Hepatocyte (in vitro differentiated cells): ENCODE measurements at regions not wholly inside any gene's neighbourhood (a gene's known extent, or its start where the extent isn't known, plus 50 kb on each side); places are given as distances from the start of the nearest gene placed in this dataset.

Experiments used
- EZH2 ChIP-seq: fragments of 200-600 bp; sonication (generic); IDR thresholded peaks from 2 replicates; pipeline ENCODE4 v1.6.1; 2016; ENCODE audit warnings: antibody characterized with exemption, mild to moderate bottlenecking, borderline replicate concordance
- EZH2phosphoT487 ChIP-seq: fragments of 200-600 bp; sonication (generic); IDR thresholded peaks from one replicate; pipeline ENCODE4 v1.6.1; 2018; ENCODE audit warnings: antibody characterized with exemption, mild to moderate bottlenecking, low read depth, moderate library complexity; ENCODE audit not compliant: unreplicated experiment, severe bottlenecking
- TF ChIP-seq, protein P1 (sequence below): fragments of 200-600 bp; sonication (generic); IDR thresholded peaks from 2 replicates; pipeline ENCODE4 v1.5.1; 2016; ENCODE audit warnings: antibody characterized with exemption, mild to moderate bottlenecking; ENCODE audit not compliant: poor library complexity

DNA sequence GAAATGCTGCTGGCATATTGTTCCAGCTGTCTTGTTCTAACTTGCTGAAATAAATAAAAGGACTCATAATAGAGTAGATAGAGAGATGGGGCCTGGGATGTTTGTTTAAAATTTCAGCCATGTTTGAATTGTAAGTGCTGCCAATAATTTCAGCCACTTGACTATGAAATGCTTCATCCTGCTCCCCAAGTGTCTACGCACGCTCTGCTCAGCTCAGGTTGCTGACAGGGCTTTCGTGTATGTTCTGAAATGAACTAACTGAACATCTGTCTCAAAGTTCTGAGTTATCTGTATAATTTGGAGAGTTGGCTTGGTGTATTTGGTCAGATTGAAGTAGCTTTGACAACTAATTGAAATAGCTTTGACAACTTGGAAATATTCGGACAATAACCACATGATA lies 387.8 kb downstream of the BMP2 start:
- TF ChIP-seq, protein P1, sequence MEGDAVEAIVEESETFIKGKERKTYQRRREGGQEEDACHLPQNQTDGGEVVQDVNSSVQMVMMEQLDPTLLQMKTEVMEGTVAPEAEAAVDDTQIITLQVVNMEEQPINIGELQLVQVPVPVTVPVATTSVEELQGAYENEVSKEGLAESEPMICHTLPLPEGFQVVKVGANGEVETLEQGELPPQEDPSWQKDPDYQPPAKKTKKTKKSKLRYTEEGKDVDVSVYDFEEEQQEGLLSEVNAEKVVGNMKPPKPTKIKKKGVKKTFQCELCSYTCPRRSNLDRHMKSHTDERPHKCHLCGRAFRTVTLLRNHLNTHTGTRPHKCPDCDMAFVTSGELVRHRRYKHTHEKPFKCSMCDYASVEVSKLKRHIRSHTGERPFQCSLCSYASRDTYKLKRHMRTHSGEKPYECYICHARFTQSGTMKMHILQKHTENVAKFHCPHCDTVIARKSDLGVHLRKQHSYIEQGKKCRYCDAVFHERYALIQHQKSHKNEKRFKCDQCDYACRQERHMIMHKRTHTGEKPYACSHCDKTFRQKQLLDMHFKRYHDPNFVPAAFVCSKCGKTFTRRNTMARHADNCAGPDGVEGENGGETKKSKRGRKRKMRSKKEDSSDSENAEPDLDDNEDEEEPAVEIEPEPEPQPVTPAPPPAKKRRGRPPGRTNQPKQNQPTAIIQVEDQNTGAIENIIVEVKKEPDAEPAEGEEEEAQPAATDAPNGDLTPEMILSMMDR: no peak
- TF ChIP-seq EZH2 (no peak), EZH2phosphoT487 (no peak)
